ENCODE measurements at regions not wholly inside any gene's neighbourhood (a gene's known extent, or its start where the extent isn't known, plus 50 kb on each side); places are given as distances from the start of the nearest gene placed in this dataset.
"Not testable (repeated sequence)": the region's sequence is repeated elsewhere in the genome, so short reads cannot be mapped to it uniquely, and the experiment has no call there.

GRCh38 chr16:17747081-17747756, 276.5 kb upstream of the XYLT1 start:
- DNase-seq (ENCODE audit: low read depth): no peak

GRCh38 chr16:17744921-17745572, 274.3 kb upstream of the XYLT1 start:
- DNase-seq (ENCODE audit: low read depth): no peak

DNA sequence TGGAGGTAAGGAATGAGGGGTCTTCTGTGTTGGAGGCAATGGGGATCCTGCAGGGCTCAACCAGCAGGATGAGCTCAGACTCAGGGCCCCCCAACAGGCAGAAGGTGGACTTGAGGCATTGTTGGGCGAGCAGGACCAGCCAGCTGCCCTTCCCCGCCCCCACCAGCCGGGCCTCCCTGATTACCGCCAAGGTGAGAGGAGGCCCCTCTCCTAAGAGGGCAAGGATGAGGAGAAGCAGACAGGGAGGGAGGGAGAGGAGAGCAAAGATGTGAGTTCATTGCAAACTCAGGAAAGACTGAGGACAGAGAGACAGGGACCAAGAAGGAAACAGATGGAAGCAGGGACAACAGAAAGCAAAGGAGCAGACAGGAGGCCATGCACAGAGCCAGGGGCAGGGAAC, 272.8 kb upstream of the XYLT1 start:
- DNase-seq (ENCODE audit: low read depth): no peak

DNA sequence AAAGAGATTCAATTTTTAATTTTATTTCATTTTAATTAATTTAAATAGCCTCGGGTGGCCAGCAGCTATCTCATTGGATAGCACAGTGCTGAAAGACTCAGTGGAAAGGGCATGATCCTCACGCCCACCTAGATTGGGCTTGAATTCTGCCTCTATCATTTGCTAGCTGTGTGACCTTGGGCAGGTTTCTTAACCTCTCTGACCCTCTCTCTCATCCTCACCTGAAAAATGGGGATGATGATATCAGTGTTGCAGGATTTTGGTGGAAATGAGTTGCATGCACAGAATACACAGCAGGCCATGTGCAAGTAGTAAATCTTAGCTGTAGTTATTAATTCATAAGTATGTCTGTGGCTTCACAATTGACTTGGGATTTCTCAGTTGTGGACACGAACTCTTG, 272.4 kb upstream of the XYLT1 start:
- DNase-seq (ENCODE audit: low read depth): no peak

- not testable (repeated sequence) for DNase-seq (ENCODE audit: low read depth)
Observed at GRCh38 chr16:17735099-17735498, 264.3 kb upstream of the XYLT1 start.

DNA sequence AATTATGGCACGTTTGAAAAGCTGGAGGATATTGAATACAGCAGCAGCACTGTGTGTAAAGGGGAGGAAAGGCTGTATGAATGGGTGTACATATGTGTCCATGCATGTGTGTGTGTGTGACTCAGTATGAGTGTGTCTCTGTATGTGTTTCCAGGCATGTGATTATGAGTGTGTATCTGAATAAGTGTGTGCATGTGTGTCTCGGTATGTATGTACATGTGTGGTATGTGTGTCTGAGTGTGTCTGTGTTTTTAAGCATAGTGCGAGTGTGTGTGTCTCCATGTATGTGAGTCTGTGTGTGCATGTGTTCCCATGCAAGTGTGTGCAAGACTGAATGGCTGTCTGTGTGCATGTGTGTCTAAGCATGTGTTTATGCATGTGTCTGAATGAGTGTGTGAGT, 259.1 kb upstream of the XYLT1 start:
- DNase-seq (ENCODE audit: low read depth): no peak

- no peak for DNase-seq (ENCODE audit: low read depth)
Observed at GRCh38 chr16:17728196-17728595, 257.4 kb upstream of the XYLT1 start.

DNA sequence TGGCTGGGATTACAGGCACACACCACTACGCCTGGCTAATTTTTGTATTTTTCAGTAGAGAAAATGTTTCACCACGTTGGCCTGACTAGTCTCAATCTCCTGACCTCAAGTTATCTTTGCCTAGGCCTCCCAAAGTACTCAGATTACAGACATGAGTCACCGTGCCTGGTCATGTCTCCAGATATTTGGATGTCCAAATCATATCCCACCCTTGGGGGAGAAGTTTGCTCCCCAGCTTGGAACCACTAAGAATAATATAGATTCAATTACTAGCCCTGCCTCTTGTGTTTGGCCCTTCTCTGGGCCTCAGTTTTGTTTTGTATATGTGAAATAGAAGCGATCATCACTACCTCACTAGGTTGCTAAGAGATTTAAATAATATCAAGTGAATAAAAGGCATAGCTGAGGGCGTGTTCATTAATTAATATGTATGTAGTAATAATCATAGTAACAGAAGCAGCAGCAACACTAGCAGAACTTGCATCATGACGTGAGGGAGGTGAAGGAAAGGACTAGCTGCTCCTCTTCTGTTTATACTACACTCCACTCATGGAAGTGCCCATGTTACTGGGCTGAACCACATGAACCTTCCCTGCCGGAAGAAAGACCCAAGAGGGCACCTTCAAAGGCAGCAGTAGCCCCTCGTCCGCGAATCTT, 253.6 kb upstream of the XYLT1 start:
- no peak for DNase-seq (ENCODE audit: low read depth)

DNA sequence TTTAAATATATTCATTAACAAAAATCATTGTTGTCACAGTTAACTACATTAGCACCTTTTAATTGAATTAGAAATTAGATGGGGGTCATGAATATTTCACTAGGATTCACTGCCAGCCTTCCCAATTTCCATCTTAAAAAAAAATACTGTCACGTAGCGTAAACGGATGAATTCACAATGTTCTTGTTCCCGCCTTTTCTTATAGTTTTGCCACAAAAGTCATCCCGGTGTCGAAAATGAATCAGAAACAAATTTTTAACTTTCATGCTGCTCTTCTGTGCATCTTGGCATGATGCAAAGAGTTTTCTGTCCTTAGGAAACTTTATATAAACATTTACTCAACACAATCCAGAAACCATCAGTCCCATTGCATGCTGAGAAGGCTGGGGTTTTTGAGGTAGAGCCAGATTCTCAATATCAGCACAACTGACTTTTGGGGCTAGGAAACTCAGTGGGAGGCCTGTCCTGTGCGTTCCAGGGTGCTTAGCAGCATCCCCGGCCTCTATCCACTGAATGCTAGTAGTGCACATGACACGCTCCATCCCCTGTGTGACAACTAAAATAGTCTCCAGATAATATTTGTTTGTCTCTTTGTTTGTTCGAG, 252.9 kb upstream of the XYLT1 start:
- DNase-seq (ENCODE audit: low read depth): no peak

GRCh38 chr16:17718495-17718894, 247.7 kb upstream of the XYLT1 start:
- no peak for DNase-seq (ENCODE audit: low read depth)

GRCh38 chr16:17705847-17706246, 235.1 kb upstream of the XYLT1 start:
- DNase-seq (ENCODE audit: low read depth): no peak

- DNase-seq (ENCODE audit: low read depth): no peak
Observed at GRCh38 chr16:17696616-17697015, 225.9 kb upstream of the XYLT1 start.

DNA sequence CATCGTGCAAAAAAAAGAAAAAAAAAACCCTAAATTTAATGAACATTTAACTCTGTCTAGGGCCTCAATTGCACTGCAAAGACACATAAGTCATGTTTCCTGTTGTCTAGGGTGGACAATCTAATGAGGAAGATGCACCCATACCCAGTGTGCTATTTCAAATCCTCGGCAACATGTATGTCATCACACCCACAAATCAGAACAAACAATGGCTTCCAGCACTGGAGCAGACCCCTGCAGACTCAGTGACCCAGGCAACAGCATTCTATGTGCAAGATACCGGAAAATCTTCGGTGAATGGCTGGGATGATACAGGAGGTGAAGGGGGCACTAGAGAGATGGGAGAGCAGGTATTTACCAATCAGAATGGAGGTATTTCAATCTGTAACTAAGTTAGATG, 221.7 kb upstream of the XYLT1 start:
- DNase-seq (ENCODE audit: low read depth): no peak

DNA sequence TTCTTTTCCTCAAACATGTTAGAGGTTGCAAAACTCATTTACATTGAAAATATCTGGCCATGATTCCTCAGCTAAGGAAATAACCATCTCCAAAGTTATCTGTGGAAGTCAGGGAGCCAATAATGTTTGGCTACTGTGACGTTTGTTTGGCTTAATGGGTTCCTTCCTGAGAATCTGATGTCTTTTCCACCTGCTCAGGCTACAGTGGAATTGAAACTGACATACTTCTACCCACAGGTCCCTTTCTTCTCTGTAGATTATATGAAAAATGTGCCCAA, 221.1 kb upstream of the XYLT1 start:
- DNase-seq (ENCODE audit: low read depth): no peak

DNA sequence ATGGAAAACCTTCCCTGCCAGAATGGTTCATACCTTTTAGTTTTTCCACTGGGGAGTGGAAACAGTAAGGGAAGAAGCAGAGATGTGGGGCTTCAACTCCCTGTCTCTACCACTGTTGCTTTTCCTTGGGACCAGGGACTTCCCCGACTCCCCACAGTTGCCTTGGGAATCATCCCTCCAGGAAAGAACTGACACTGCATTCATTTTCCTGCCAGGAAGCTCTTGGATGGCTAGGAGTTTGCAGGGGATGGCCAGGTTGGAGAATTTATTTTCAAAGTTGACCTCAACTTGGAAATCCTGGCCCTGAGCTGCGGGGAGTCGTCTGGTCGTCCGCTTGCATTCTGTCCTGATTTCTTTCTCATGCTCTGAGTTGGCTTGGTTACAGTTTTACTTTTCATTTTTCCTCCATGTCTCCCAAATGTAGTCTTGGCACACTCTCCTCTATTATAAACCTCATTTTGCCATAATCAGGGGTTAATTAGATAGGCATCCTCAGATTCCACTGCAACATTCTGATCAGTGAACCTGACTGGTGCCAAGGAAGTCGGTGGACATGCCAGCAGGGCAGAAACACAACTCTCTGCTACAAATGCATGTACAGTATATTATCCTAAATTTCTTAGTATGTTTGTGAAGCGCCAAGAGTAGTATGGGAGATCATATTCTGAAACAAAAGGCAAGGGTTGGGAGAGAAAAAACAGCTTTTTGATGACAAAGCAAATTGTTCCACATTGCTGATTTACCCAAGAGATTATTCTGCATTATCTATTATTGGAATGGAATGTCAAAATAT, 220.5 kb upstream of the XYLT1 start:
- DNase-seq (ENCODE audit: low read depth): no peak

DNA sequence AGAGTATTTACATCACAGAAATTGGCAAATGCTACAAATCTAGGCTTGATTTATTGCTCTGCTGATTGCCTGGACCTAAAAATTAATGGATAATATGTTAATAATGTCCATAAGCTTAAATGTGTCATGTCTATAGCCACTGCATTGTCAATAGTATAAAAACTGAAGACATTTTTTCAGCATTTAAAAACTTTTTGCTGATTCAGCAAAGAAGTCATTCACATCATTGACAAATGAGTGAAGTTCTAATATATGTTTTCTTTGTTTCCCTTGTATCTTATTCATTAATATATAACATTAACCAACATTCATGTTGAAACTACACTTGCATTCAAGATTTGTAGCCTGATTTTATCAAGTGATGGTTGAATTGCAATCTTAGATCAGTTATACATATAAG, 214.7 kb upstream of the XYLT1 start:
- DNase-seq (ENCODE audit: low read depth): no peak

GRCh38 chr16:17683281-17683680, 212.5 kb upstream of the XYLT1 start:
- no peak for DNase-seq (ENCODE audit: low read depth)

GRCh38 chr16:17676171-17676570, 205.4 kb upstream of the XYLT1 start:
- DNase-seq (ENCODE audit: low read depth): no peak

DNA sequence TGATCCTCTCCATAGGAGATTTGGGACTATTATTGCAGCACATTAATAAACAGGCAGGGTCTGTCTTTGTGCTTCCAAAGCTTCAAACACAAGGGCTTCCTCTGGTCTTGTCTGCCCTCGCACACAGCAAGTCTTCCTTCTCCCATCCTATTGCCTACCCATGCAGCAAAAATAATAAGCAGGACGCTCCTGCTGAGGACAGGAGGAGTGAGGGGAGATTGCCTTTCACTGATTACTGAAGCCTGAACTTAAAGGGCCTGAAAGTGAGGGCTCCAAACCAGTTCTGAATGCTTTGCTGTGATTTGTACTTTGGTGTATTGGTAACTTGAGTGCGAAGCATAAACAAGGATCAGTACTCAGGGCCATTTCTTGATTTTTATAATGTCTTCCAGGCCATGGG, 197.6 kb upstream of the XYLT1 start:
- no peak for DNase-seq (ENCODE audit: low read depth)

- DNase-seq (ENCODE audit: low read depth): no peak
Observed at GRCh38 chr16:17666293-17666692, 195.5 kb upstream of the XYLT1 start.

DNA sequence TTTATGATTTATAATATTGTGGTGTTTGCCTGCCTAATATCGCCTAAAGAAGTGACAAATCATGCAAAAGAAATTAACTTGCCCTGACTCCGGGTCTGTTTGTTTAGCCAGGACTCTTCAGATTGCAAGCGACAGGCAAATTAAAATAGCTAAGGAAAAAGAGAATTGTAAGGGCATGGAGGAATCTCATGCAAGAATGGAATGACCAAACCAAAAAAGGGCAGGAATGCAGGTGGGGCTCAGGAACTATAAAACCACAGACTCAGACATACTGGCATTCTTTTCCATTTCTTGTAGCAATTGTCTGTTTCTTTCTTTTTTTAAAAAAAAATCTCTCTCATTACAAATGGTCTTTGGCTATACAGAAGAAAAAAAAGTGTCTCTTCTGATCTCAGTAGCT, 188.1 kb upstream of the XYLT1 start:
- DNase-seq (ENCODE audit: low read depth): no peak

DNA sequence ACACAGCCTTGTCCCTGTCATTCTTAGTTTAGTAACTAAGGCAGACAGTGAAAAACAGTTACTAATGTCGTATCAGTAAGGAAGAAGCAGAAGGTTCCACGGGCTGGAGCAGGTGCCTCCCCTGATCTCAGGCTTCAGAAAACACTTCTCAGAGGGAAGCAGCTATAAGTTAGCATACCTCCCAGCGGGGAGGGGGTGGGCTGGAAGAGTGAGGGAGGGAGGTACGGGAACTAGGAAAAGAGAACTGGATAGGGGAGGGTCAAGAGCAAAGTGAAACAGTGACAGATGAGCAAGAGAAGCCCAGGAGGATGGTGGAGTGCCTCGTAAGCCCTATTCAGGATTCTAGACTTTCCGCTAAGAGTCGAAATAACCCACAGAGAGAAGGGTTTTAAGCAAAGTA, 186.3 kb upstream of the XYLT1 start:
- no peak for DNase-seq (ENCODE audit: low read depth)

DNA sequence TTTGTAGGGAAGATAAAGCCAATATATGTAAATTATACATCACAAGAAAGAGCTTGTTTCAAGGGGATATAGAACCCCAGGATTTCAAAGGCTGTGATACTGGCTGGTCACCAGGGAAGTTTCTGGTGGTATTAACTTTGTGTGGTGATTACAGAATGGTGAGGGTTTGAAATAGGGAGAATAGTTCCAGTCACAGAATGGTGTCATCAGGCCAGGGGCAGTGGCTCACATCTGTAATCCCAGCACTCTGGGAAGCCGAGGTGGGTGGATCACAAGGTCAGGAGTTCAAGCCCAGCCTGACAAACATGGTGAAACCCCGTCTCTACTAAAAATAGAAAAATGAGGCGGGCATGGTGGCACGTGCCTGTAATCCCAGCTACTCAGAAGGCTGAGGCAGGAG, 183.8 kb upstream of the XYLT1 start:
- DNase-seq (ENCODE audit: low read depth): no peak

Measured in stimulated activated CD8-positive, alpha-beta memory T cell treated with anti-CD3 and anti-CD28 coated beads, Interleukin-7, amount 100 ng/mL, for 24 hours (primary cell).